CD4-positive, alpha-beta T cell treated with Interleukin-21 for 1 hour (primary cell): ENCODE measurements at regions not wholly inside any gene's neighbourhood (a gene's known extent, or its start where the extent isn't known, plus 50 kb on each side); places are given as distances from the start of the nearest gene placed in this dataset.
"Not testable (repeated sequence)": the region's sequence is repeated elsewhere in the genome, so short reads cannot be mapped to it uniquely, and the experiment has no call there.

Experiments
- DNase-seq: peaks from one replicate; pipeline ENCODE4 v3.0.0-alpha.2; 2020

- DNase-seq: not testable (repeated sequence)
Measured at GRCh38 chr9:42656789-42657188, 473.3 kb downstream of the SPATA31A6 start.

DNA sequence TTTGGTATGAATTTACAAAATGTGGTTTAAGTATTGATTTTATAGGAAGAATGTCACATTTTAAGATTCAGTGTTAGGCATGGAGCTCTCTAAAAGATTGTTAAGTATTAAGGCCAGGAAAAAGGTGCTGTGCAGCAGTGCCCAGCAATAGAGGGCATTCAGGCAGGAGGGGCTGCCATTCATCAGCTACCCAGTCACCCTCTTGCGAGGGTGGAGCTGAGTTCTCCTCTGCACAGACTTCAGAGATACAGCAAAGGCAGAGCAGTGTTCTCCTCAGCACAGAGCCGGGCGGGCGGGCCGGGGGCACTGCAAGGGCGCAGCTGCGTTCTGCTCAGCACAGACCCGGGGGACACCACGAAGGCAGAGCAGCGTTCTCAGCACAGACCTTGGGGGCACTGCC lies 474.0 kb downstream of the SPATA31A6 start:
- DNase-seq: not testable (repeated sequence)

DNA sequence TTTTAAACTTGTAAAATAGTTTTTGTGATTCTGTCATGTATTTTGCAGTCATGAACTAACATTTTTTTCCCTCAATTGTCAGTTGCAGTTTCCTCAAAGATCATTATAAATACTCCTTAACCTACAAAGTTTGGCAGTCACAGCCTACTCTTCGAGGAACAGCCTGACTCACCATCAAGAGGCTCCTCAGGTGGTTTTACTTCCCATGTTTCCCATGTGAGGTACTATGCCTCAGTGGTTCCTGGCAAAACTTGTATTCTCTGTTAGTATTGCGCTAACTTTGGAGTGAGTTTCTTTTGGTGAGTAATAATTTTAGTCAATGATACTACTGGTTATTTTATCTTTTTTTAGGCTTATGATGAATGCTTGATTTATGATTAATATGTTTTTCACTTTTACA lies 513.7 kb downstream of the SPATA31A6 start:
- not testable (repeated sequence) for DNase-seq

DNA sequence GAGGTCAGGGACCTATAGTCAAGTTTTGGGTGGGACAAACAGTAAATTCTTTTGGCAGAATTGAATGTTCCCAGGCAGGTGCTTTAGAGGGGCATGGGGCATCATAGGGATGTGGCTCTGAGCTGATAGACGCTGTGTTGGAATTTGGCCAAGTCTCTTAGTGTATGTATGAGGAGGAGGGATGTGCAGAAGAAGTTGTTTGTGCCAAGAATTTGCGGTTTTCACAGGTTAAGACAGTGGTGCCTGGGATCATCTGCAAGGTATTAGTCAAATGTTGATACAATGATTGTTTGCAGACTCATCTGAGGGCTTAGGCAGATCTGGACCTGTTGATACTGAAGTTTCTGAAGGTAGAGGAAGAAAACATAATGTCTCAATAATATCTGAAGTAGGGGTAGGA lies 519.4 kb downstream of the SPATA31A6 start:
- DNase-seq: not testable (repeated sequence)

GRCh38 chr9:42724841-42725835 lies 541.7 kb downstream of the SPATA31A6 start:
- peak; percentile 50 for DNase-seq

DNA sequence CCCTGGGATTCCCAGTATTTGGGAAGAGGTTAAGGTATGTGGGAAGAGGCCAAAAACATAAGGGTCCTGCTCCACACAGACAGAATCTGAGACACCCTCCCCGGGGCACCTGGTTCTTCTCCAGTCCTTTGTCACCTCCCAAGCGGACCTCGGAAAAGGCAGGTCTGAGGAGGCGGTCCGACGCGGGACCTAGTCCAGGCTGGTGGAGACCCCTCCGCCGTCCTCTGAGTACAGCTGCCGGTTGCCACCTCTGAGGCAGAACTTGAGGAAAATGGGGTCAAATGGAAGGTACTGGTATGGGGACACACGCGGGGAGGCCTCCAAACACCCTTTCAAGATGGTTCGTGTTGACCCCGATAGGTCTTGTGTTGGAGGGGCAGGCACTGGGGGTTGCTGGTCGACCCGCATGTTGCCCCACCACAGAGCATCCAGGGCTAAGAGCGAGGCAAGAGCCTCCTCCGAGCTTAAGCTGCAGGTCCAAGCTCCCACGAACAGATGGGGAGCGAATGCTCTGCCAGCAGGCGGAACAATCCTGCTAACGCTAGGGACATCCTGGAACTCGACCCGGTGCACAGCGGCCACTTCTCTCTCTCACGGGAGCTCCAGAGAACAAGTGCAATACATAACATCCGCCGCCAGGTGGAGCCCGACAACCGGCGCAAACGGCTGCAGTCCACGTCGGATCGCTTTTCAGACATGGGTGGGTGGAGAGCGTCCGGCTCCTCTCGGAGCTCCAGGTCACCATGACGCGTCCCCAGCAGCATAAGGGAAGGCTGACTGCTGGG lies 559.8 kb downstream of the SPATA31A6 start:
- peak; percentile 37 for DNase-seq

DNA sequence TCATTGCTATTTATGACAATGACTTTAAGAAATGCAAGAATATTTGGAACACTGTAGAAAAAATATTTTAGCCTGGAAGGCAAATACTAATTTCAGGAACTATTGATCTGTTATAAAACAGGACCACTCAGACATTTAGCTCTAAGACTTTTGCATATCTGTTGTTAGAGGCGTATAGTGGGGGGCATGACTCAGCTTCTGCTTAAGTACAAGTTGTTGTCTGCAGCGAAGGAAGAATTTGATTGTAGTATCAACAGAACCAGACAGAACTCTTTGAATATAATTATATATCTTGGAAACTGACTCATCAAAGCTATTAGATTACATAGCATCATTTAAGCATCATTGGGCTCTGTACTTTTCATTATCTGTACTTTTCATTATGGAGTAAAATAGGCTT lies 573.8 kb downstream of the SPATA31A6 start:
- DNase-seq: not testable (repeated sequence)

GRCh38 chr9:42759320-42759719 lies 575.9 kb downstream of the SPATA31A6 start:
- not testable (repeated sequence) for DNase-seq

DNA sequence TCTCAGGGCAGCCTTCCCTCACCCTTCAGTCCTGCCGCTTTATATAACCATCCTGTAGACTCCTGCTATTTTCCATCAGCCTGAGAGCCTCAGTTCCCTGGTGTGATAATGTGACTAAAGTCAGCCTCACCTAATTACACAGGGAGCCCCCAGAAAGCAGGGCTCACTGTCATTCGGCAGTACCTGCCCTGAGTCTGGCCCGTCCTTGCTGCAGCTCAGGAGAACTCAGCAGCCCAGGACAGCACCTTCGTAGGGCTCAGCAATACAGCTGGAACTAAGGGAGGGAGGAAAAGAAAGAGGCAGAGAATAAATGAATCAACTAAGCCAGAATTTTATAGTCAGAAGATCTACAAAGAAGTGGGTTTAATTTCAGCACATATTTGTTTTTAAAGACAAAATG lies 598.7 kb downstream of the SPATA31A6 start:
- DNase-seq: not testable (repeated sequence)

GRCh38 chr9:42792725-42793124 lies 609.3 kb downstream of the SPATA31A6 start:
- not testable (repeated sequence) for DNase-seq

DNA sequence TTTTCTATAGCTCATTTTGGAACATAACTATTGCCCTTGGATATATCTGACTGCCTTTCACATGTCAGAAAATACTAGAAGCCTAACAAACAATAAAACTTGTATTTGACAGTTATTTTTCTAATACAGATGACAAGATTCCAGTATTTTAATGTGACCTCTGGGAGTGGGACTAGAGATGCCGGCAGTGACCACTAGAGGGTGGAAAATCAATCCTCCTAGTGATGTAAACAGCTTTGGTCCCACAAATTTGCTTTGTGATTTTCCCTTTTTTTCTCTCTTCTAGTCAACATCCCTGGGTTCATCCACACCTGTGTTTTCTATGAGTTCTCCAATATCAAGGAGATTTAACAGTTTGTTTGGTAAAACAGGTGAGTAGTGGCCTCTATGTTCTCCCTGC lies 615.1 kb downstream of the SPATA31A6 start:
- DNase-seq: not testable (repeated sequence)

- DNase-seq: not testable (repeated sequence)
Measured at GRCh38 chr9:42802716-42803115, 619.3 kb downstream of the SPATA31A6 start.

- not testable (repeated sequence) for DNase-seq
Measured at GRCh38 chr9:42806674-42807073, 623.2 kb downstream of the SPATA31A6 start.

DNA sequence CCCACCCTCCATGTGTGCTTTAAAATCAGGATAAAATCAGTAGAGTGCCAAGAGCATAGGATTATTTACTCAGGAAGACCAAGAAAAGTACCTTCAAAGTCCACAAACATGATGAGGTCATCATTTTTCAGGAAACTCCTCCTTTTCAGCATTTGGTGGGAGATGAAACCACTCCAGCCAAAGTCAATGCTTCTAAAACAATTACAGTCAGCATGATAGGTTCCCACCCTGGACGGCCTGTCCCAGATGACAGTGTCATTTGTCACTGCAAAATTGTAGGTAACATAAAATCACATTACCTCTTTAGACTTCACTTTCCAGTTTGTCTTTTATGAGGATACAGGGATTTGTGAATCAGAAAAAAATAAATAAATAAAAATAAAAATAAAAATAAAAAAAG lies 638.0 kb downstream of the SPATA31A6 start:
- not testable (repeated sequence) for DNase-seq

DNA sequence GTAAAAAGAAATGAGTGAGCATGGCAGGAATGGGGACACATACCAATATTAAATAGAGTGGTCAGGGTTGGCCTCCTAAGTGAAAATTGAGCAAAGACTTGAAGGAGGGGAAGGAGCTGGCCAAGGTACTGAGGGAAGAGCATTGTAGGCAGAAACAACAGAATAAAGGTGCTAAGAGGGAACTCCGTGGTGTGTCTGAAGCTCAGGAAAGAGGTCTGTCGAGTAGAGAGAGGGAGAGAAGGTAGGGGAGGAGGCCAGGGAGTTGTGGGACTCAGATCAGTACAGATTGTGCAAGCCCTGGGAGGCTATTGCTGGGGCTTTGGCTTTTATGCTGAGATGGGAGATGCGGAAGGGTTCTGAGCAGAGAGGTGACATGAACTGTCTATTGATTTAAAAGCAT lies 664.7 kb downstream of the SPATA31A6 start:
- not testable (repeated sequence) for DNase-seq

- not testable (repeated sequence) for DNase-seq
Measured at GRCh38 chr9:42850896-42851693, 667.6 kb downstream of the SPATA31A6 start.

- DNase-seq: not testable (repeated sequence)
Measured at GRCh38 chr9:42851701-42852100, 668.2 kb downstream of the SPATA31A6 start.

DNA sequence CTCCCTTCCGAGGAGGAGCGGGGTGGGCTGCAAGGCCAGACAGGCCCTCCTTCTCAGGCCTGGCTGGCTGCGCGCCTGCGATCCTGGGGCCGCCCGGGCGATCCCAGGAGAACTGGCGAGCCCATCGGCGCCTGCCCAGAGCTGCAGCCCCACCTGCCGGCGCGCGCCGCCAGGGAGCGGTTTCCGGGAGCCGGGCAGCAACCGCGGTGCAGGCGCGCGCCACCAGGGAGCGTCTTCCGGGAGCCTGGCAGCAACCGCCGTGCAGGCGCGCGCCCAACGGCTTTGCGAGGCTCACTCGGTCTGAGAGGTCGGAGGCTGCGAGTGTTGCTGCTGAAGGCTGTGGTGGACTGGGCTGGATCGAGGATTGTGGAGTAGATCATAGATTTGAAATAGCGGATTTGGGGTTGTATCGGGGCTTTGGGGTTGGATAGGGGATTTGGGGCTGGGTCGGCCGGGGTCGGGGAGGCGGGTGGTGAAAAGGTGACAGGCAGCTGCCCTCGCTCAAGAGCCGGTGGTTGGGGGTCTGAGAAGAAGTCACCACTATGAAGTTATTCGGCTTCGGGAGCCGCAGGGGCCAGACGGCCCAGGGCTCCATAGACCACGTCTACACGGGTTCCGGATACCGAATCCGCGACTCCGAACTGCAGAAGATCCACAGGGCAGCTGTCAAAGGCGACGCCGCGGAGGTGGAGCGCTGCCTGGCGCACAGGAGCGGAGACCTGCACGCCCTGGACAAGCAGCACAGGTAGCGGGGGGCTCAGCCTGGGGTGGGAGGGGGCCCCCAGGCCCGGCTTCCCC lies 668.9 kb downstream of the SPATA31A6 start:
- DNase-seq: not testable (repeated sequence)

GRCh38 chr9:42860133-42860532 lies 676.7 kb downstream of the SPATA31A6 start:
- DNase-seq: not testable (repeated sequence)

DNA sequence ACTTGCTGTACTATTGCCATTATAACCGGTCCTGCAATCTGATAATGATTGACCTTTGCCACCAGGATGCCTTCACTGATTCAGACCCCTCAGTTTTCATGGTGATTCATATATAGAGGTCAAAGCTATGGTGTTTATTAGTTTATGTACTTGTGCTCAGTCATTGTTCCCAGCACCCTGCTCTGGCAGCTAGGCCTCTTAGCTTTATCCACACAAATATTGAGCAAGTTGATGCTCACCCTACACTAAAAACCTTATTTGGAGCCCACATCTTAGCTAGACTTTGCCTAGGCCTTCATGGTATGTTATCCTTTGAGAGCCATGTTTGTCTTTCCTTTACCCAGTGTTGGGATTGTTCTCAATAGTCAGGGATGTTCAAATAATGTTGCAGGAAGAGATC lies 679.0 kb downstream of the SPATA31A6 start:
- not testable (repeated sequence) for DNase-seq
